Peyer's patch (tissue), 4 donors: ENCODE measurements at regions not wholly inside any gene's neighbourhood (a gene's known extent, or its start where the extent isn't known, plus 50 kb on each side); places are given as distances from the start of the nearest gene placed in this dataset.
"Not testable (repeated sequence)": the region's sequence is repeated elsewhere in the genome, so short reads cannot be mapped to it uniquely, and the experiment has no call there.

Source experiments
- DNase-seq, 3 donors: peaks; one replicate each; pipeline ENCODE4 v3.0.0-alpha.2; 2017 to 2019
- H3K27ac ChIP-seq, 4 donors: fragments of 200-600 bp; sonication (generic); one replicate each; pipeline ENCODE4 v1.5.1; 2016 to 2019
- H3K27me3 ChIP-seq, 2 donors: fragments of 200-600 bp; sonication (generic); one replicate each; pipeline ENCODE4 v1.5.1; 2019
- H3K36me3 ChIP-seq, 3 donors: fragments of 200-600 bp; sonication (generic); one replicate each; pipeline ENCODE4 v1.5.1; 2016 to 2019
- H3K4me1 ChIP-seq, 4 donors: fragments of 200-600 bp; sonication (generic); one replicate each; pipeline ENCODE4 v1.5.1; 2016 to 2019
- H3K4me3 ChIP-seq, 4 donors: fragments of 200-600 bp; sonication (generic); 1 replicate in 3 of 4; 2 replicates in 1 of 4; pipeline ENCODE4 v1.5.1; 2016 to 2019; ENCODE audit warnings: mild to moderate bottlenecking in 1 of 4
- H3K9me3 ChIP-seq, 4 donors: fragments of 200-600 bp; sonication (generic); one replicate each; pipeline ENCODE4 v1.5.1; 2016 to 2019; ENCODE audit warnings: mild to moderate bottlenecking in 1 of 4
- POLR2A ChIP-seq, 2 donors: fragments of 450-650 bp; IDR thresholded peaks; one replicate each; pipeline ENCODE4 v1.5.1; 2017; ENCODE audit warnings: antibody characterized with exemption in 2 of 2, mild to moderate bottlenecking in 2 of 2, moderate library complexity in 2 of 2
- TF ChIP-seq, protein P1 (sequence below), 6 experiments: fragments of 450-650 bp in 4 of 6; fragments of 200-600 bp in 2 of 6; sonication (generic) in 1 of 6; IDR thresholded peaks; one replicate each; pipeline ENCODE4 v1.5.1; 2017 to 2019; ENCODE audit warnings: antibody characterized with exemption in 6 of 6, mild to moderate bottlenecking in 3 of 6, moderate library complexity in 1 of 6

DNA sequence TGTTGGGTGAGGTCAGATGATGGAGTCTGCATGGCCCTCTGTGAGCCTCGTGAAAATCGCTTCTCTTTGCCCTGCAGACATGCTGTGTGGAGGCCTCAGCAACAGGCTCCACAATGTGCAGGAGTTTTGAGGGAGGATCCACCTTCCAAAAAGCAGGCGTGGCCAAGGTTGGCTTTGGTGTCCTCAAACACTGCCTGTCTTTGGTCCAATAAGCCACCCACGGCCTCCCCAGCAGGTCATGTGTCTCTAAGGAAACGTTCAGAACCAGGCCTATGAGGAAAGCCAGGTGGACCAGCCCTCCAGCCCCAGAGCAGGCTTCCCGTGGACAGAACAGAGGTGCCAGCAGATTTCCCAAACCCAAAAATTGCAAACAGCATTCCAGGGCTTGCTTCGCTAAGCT is 340.7 kb upstream of the IRX2 start:
- no peaks in the 10 kb centered on the region for H3K4me1 ChIP-seq
- no peak overlapping the region for H3K27ac ChIP-seq
- H3K36me3 ChIP-seq: no peaks in the 10 kb centered on the region
- no peaks in the 10 kb centered on the region for H3K9me3 ChIP-seq
- no peak overlapping the region for H3K4me3 ChIP-seq
- no peak for DNase-seq
- no peak for TF ChIP-seq POLR2A (IDR thresholded peaks at IDR 0.05)
- TF ChIP-seq, protein P1, sequence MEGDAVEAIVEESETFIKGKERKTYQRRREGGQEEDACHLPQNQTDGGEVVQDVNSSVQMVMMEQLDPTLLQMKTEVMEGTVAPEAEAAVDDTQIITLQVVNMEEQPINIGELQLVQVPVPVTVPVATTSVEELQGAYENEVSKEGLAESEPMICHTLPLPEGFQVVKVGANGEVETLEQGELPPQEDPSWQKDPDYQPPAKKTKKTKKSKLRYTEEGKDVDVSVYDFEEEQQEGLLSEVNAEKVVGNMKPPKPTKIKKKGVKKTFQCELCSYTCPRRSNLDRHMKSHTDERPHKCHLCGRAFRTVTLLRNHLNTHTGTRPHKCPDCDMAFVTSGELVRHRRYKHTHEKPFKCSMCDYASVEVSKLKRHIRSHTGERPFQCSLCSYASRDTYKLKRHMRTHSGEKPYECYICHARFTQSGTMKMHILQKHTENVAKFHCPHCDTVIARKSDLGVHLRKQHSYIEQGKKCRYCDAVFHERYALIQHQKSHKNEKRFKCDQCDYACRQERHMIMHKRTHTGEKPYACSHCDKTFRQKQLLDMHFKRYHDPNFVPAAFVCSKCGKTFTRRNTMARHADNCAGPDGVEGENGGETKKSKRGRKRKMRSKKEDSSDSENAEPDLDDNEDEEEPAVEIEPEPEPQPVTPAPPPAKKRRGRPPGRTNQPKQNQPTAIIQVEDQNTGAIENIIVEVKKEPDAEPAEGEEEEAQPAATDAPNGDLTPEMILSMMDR (IDR thresholded peaks at IDR 0.05): no peak
- H3K27me3 ChIP-seq: no peaks in the 10 kb centered on the region

DNA sequence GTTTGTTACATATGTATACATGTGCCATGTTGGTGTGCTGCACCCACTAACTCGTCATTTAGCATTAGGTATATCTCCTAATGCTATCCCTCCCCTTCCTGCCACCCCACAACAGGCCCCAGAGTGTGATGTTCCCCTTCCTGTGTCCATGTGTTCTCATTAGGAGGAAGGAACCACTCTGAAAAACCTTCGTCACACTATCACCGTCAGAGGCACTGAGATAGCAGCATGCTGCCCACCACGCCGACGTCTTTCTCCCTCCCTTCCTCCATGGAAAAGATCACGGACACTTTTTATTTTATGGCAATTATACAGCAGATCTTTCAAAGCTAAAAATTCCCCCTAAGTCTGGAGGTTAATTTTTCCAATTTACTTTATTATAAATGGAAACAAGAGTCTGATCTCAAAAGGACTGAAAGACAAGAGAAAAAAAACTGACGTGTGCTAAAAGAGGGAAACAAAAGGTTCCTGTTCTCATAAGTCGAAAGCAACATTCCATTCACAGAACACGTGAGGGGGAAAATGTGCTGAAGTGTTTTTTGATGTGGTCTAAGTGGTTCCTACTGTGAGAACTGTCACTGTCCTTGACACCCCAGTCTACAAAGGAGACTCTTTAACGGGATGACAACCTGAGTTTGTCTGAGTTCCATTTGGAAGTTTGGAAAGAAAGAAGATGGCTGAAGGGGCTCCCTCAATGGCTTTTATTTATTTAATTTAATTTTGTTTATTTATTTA is 339.7 kb upstream of the IRX2 start:
- no peaks in the 10 kb centered on the region for H3K36me3 ChIP-seq
- no peaks in the 10 kb centered on the region for H3K27me3 ChIP-seq
- DNase-seq: no peak
- H3K27ac ChIP-seq: no peak overlapping the region
- no peak overlapping the region for H3K4me3 ChIP-seq
- TF ChIP-seq POLR2A (IDR thresholded peaks at IDR 0.05): no peak
- TF ChIP-seq, protein P1 (IDR thresholded peaks at IDR 0.05): no peak
- no peaks in the 10 kb centered on the region for H3K4me1 ChIP-seq
- H3K9me3 ChIP-seq: no peaks in the 10 kb centered on the region

DNA sequence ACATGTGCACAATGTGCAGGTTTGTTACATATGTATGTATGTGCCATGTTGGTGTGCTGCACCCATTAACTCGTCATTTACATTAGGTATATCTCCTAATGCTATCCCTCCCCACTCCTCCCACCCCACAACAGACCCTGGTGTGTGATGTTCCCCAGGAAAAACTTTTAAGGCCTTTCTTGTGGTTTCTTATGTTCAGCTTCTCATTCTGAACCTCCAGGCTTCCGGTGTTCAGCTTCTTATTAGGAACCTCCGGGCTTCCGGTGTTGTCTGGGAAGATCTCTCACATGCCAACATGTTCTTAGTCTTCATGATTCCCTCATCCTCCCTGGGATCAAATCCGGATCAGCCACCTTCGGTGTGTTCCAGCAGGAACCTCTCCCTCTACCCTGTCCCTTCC is 338.8 kb upstream of the IRX2 start:
- H3K4me1 ChIP-seq, DNase-seq, H3K36me3 ChIP-seq, H3K27ac ChIP-seq, H3K4me3 ChIP-seq, H3K27me3 ChIP-seq, H3K9me3 ChIP-seq: not testable (repeated sequence)

DNA sequence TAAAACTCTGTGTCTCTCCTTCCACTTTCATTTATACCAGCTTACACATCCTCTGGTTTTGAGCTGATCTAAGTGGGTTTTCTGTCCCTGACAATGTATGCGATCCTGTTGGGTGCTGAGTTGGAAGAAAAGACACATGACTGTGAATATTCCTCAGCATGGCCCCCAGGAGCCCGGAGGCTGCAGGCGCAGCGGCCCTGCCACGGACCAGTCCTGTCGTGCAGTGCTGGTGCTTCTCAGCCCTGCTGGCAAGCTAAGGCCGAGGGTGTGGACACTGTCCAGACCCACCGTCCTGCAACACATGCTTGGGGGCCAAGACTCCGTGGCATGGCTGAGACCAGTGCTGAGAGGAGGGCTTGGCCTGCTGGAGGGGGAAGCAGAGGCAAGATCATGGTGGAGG is 328.9 kb upstream of the IRX2 start:
- Histone ChIP-seq H3K4me1 (no peaks in the 10 kb centered on the region), H3K27me3 (no peaks in the 10 kb centered on the region), H3K36me3 (no peaks in the 10 kb centered on the region), H3K9me3 (peaks cover 0 to 3% (median under 1%) of the 10 kb centered on the region in 4 donors), H3K27ac (no peak overlapping the region), H3K4me3 (no peak overlapping the region)
- TF ChIP-seq, protein P1 (IDR thresholded peaks at IDR 0.05): no peak
- TF ChIP-seq POLR2A (IDR thresholded peaks at IDR 0.05): no peak
- DNase-seq: no peak

DNA sequence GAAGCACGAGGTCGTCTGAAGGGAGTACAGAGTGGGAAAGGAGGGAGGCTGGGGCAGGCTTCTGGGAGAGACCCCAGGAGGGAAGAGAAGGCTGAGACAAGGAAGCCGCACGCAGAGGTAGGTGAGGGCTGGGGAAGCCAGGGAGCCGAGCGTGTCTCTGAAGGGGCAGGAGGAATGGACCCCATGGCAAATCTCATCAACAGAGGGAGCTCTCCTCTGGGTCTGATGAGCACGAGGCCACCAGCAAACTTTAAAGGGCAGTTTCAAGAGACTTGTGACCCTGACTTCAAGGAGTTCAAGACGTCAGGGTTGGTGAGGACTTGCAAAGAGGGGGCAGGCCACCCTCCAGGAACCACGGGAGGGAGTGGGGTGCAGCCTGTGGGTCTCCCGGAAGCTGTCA is 326.2 kb upstream of the IRX2 start:
- Histone ChIP-seq H3K9me3 (peaks cover 0 to 6% (median 1%) of the 10 kb centered on the region in 4 donors), H3K27me3 (no peaks in the 10 kb centered on the region), H3K27ac (no peak overlapping the region), H3K4me1 (no peaks in the 10 kb centered on the region), H3K36me3 (no peaks in the 10 kb centered on the region), H3K4me3 (no peak overlapping the region)
- DNase-seq: no peak
- TF ChIP-seq, protein P1 (IDR thresholded peaks at IDR 0.05): no peak
- no peak for TF ChIP-seq POLR2A (IDR thresholded peaks at IDR 0.05)

DNA sequence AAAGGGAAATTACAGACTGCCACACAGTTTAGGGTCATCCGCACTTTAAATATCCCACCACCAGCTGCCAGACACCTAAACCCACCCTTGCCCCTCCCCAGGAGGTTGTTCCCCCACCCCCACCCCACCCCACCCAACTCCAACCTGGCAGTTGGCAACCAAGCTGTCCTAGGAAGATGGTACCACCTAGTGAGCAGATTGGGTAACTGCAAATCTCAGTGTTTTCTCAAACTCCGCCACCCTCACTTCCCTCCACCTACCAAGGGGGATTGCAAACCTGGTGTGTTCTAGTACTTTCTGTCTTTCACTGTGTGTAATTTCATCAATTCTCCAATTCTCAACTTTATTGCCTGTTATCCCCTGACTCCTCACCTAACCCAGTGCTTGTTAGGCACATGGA is 323.8 kb upstream of the IRX2 start:
- H3K36me3 ChIP-seq: no peaks in the 10 kb centered on the region
- DNase-seq: no peak
- peaks cover 0 to 6% (median under 1%) of the 10 kb centered on the region in 4 donors for H3K9me3 ChIP-seq
- no peaks in the 10 kb centered on the region for H3K4me1 ChIP-seq
- no peak overlapping the region for H3K27ac ChIP-seq
- no peaks in the 10 kb centered on the region for H3K27me3 ChIP-seq
- no peak overlapping the region for H3K4me3 ChIP-seq
- TF ChIP-seq, protein P1 (IDR thresholded peaks at IDR 0.05): no peak
- TF ChIP-seq POLR2A (IDR thresholded peaks at IDR 0.05): no peak
